ENCODE measurements at regions not wholly inside any gene's neighbourhood (a gene's known extent, or its start where the extent isn't known, plus 50 kb on each side); places are given as distances from the start of the nearest gene placed in this dataset.

DNA sequence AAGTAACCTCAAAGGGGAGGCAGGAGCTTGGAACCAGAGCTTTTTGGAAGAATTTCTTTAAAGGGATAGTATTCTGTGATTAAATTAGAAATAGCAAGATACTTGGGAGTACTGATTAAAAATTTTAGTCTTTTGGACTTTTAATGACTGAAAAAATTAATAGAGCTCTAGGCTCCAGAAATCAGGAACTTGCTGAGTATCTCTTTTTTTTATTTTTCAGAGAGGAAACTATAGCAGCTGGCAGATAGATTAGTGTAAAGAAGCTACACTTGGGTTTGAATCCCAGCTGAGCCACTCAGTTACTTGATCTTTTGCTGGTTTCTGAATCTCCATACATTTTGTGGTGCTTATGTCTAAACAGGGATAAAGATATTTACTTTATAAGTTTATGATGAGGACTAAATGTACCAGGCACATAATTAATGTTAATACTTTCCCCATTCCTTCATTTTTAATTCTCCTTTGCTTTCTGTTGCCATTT, 94.2 kb upstream of the TNC start:
- no peak overlapping the region for H3K9ac ChIP-seq (ENCODE audit: low read length)
- H4K20me1 ChIP-seq (ENCODE audit: insufficient read depth, low read depth, low read length) = no peaks in the 10 kb centered on the region
- peak overlapping the region; percentile 15; the same call in 1 of the 2 replicates for H2AFZ ChIP-seq (ENCODE audit: low read length)
- peaks cover 21% of the 10 kb centered on the region for H3K4me1 ChIP-seq (ENCODE audit: low read length)
- no peaks in the 10 kb centered on the region for H3K79me2 ChIP-seq (ENCODE audit: low read length)
- no peaks in the 10 kb centered on the region for H3K27me3 ChIP-seq (ENCODE audit: low read length)
- no peak overlapping the region for H3K4me3 ChIP-seq (ENCODE audit: low read length)
- no peak for DNase-seq
- peak overlapping the region; percentile 13 for H3K4me2 ChIP-seq (ENCODE audit: low read depth, low read length, poor library complexity, severe bottlenecking)
- no peaks in the 10 kb centered on the region for H3K9me2 ChIP-seq (replicated peaks; ENCODE audit: insufficient read depth, low read length)
- no peaks in the 10 kb centered on the region for H3K36me3 ChIP-seq (ENCODE audit: insufficient read depth, low read length)
- H3K27ac ChIP-seq (ENCODE audit: low read length) = no peak overlapping the region
- no peaks in the 10 kb centered on the region for H3K9me3 ChIP-seq (ENCODE audit: low read length)

DNA sequence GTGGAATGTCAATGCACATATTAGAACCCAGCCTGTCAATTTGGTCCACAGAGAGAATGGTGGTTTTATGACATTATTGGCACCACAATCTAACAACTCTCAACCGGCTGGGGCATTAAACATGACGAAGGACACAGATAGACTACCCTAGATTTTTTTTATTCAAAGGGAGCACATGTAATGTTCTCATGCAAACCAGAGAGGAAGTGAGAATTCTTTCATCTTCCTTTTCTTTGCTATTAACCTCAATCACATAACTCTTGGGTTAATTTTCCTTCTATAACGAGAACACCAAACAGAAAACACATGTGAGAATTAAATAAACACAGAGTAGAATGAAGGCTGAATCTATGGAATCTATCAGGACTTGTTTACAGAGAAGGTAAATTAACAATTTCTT, 94.9 kb upstream of the TNC start:
- Histone ChIP-seq H3K4me1 (ENCODE audit: low read length) (peaks cover 21% of the 10 kb centered on the region), H3K9ac (ENCODE audit: low read length) (no peak overlapping the region), H4K20me1 (ENCODE audit: insufficient read depth, low read depth, low read length) (no peaks in the 10 kb centered on the region), H3K27me3 (ENCODE audit: low read length) (no peaks in the 10 kb centered on the region), H3K4me3 (ENCODE audit: low read length) (no peak overlapping the region), H3K9me2 (replicated peaks; ENCODE audit: insufficient read depth, low read length) (no peaks in the 10 kb centered on the region), H3K9me3 (ENCODE audit: low read length) (no peaks in the 10 kb centered on the region), H3K79me2 (ENCODE audit: low read length) (no peaks in the 10 kb centered on the region), H3K27ac (ENCODE audit: low read length) (no peak overlapping the region), H3K4me2 (ENCODE audit: low read depth, low read length, poor library complexity, severe bottlenecking) (peak overlapping the region; percentile 13), H3K36me3 (ENCODE audit: insufficient read depth, low read length) (no peaks in the 10 kb centered on the region), H2AFZ (ENCODE audit: low read length) (peak overlapping the region; percentile 15; the same call in 1 of the 2 replicates)
- peak; percentile 62 for DNase-seq

DNA sequence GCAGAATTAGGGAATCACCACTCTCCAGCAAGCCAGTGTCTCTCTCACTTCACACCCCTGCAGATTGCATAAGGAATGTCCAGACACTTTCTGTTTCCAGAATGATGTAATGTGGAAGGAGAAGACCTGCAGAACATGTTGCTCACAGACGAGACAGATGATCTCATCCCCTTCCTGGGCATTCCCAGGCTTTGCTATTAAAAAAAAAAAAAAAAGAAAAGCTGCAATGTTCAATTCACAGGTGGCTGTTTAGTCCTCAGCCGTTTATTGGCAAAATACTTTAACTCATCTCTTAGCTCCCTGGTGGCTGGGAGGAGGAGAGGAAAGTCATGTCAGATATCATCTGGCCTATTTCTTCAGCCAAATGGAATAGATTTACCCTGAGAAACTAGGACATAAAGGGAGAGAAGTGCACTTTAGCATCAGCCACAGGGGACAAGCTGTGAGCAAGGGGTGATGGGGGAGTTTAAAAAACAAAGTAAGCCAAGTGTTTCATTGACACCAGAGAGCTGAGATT, 95.9 kb upstream of the TNC start:
- no peak overlapping the region for H2AFZ ChIP-seq (ENCODE audit: low read length)
- H3K9ac ChIP-seq (ENCODE audit: low read length) = no peak overlapping the region
- no peaks in the 10 kb centered on the region for H3K9me2 ChIP-seq (replicated peaks; ENCODE audit: insufficient read depth, low read length)
- H3K27me3 ChIP-seq (ENCODE audit: low read length) = no peaks in the 10 kb centered on the region
- no peak for DNase-seq
- H3K4me1 ChIP-seq (ENCODE audit: low read length) = peaks cover 21% of the 10 kb centered on the region
- no peak overlapping the region for H3K4me2 ChIP-seq (ENCODE audit: low read depth, low read length, poor library complexity, severe bottlenecking)
- no peaks in the 10 kb centered on the region for H3K36me3 ChIP-seq (ENCODE audit: insufficient read depth, low read length)
- H4K20me1 ChIP-seq (ENCODE audit: insufficient read depth, low read depth, low read length) = no peaks in the 10 kb centered on the region
- H3K9me3 ChIP-seq (ENCODE audit: low read length) = no peaks in the 10 kb centered on the region
- no peaks in the 10 kb centered on the region for H3K79me2 ChIP-seq (ENCODE audit: low read length)
- H3K4me3 ChIP-seq (ENCODE audit: low read length) = no peak overlapping the region
- H3K27ac ChIP-seq (ENCODE audit: low read length) = no peak overlapping the region

DNA sequence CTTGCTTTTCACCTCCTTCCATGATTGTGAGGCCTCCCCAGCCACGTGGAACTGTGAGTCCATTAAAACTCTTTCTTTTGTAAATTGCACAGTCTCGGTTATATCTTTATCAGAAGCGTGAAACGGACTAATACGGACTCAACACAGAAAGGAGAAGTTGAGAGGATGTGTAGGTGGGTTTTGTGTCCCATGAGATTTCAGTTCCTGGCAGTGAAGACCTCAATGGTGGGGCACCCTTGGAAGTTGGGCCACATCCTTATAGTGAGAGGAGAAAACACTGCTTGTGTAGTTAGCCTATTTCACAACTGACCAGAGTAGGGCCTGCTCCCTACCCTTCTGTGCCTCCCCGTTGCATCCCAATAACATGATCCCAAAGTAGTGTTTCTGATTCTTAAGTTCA, 98.9 kb upstream of the TNC start:
- Histone ChIP-seq H3K9me3 (ENCODE audit: low read length) (no peaks in the 10 kb centered on the region), H4K20me1 (ENCODE audit: insufficient read depth, low read depth, low read length) (no peaks in the 10 kb centered on the region), H3K4me1 (ENCODE audit: low read length) (peaks cover 17% of the 10 kb centered on the region), H3K4me3 (ENCODE audit: low read length) (no peak overlapping the region), H3K27me3 (ENCODE audit: low read length) (no peaks in the 10 kb centered on the region), H3K79me2 (ENCODE audit: low read length) (no peaks in the 10 kb centered on the region), H3K9me2 (replicated peaks; ENCODE audit: insufficient read depth, low read length) (no peaks in the 10 kb centered on the region), H3K9ac (ENCODE audit: low read length) (no peak overlapping the region), H3K4me2 (ENCODE audit: low read depth, low read length, poor library complexity, severe bottlenecking) (no peak overlapping the region), H2AFZ (ENCODE audit: low read length) (no peak overlapping the region), H3K27ac (ENCODE audit: low read length) (no peak overlapping the region), H3K36me3 (ENCODE audit: insufficient read depth, low read length) (no peaks in the 10 kb centered on the region)
- DNase-seq = no peak

- H3K9me3 ChIP-seq (ENCODE audit: low read length) = no peaks in the 10 kb centered on the region
- H3K9me2 ChIP-seq (replicated peaks; ENCODE audit: insufficient read depth, low read length) = no peaks in the 10 kb centered on the region
- no peak overlapping the region for H3K4me3 ChIP-seq (ENCODE audit: low read length)
- H3K79me2 ChIP-seq (ENCODE audit: low read length) = no peaks in the 10 kb centered on the region
- no peaks in the 10 kb centered on the region for H4K20me1 ChIP-seq (ENCODE audit: insufficient read depth, low read depth, low read length)
- H3K36me3 ChIP-seq (ENCODE audit: insufficient read depth, low read length) = no peaks in the 10 kb centered on the region
- H3K27ac ChIP-seq (ENCODE audit: low read length) = no peak overlapping the region
- DNase-seq = no peak
- no peak overlapping the region for H3K9ac ChIP-seq (ENCODE audit: low read length)
- no peaks in the 10 kb centered on the region for H3K4me1 ChIP-seq (ENCODE audit: low read length)
- H3K27me3 ChIP-seq (ENCODE audit: low read length) = no peaks in the 10 kb centered on the region
- no peak overlapping the region for H3K4me2 ChIP-seq (ENCODE audit: low read depth, low read length, poor library complexity, severe bottlenecking)
- no peak overlapping the region for H2AFZ ChIP-seq (ENCODE audit: low read length)
These were observed 102.5 kb upstream of the TNC start for GRCh38 chr9:115220319-115221005.

DNA sequence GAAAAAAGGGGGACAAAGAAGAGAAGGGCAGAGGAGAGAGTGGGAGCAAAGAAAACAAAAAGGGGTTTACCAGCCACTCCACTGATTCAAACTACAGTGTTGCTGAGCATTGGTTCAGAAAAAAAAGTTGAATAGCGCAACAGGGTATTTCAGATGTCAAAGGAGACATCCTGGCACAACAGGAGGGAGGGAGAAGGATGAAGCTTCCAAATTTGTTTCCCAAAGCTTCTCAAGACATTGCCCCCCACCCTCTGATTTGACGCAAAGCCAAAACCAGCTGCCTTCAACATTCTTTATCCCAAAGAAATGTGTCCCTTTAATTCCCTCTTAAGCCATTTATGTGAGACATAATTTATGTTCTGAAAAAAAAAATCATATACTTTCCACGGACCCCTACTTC, 105.5 kb upstream of the TNC start:
- no peaks in the 10 kb centered on the region for H3K36me3 ChIP-seq (ENCODE audit: insufficient read depth, low read length)
- H4K20me1 ChIP-seq (ENCODE audit: insufficient read depth, low read depth, low read length) = no peaks in the 10 kb centered on the region
- H3K9me3 ChIP-seq (ENCODE audit: low read length) = no peaks in the 10 kb centered on the region
- H3K27me3 ChIP-seq (ENCODE audit: low read length) = no peaks in the 10 kb centered on the region
- H3K4me3 ChIP-seq (ENCODE audit: low read length) = no peak overlapping the region
- H3K9me2 ChIP-seq (replicated peaks; ENCODE audit: insufficient read depth, low read length) = no peaks in the 10 kb centered on the region
- no peak overlapping the region for H3K27ac ChIP-seq (ENCODE audit: low read length)
- DNase-seq = no peak
- no peaks in the 10 kb centered on the region for H3K79me2 ChIP-seq (ENCODE audit: low read length)
- H3K4me2 ChIP-seq (ENCODE audit: low read depth, low read length, poor library complexity, severe bottlenecking) = no peak overlapping the region
- H3K9ac ChIP-seq (ENCODE audit: low read length) = no peak overlapping the region
- H3K4me1 ChIP-seq (ENCODE audit: low read length) = no peaks in the 10 kb centered on the region
- no peak overlapping the region for H2AFZ ChIP-seq (ENCODE audit: low read length)

GRCh38 chr9:115225459-115226116, 107.6 kb upstream of the TNC start:
- Histone ChIP-seq H3K9ac (ENCODE audit: low read length) (no peak overlapping the region), H3K27me3 (ENCODE audit: low read length) (no peaks in the 10 kb centered on the region), H3K4me2 (ENCODE audit: low read depth, low read length, poor library complexity, severe bottlenecking) (no peak overlapping the region), H4K20me1 (ENCODE audit: insufficient read depth, low read depth, low read length) (no peaks in the 10 kb centered on the region), H3K36me3 (ENCODE audit: insufficient read depth, low read length) (no peaks in the 10 kb centered on the region), H3K9me2 (replicated peaks; ENCODE audit: insufficient read depth, low read length) (no peaks in the 10 kb centered on the region), H3K27ac (ENCODE audit: low read length) (no peak overlapping the region), H2AFZ (ENCODE audit: low read length) (no peak overlapping the region), H3K4me3 (ENCODE audit: low read length) (no peak overlapping the region), H3K4me1 (ENCODE audit: low read length) (no peaks in the 10 kb centered on the region), H3K9me3 (ENCODE audit: low read length) (no peaks in the 10 kb centered on the region), H3K79me2 (ENCODE audit: low read length) (no peaks in the 10 kb centered on the region)
- no peak for DNase-seq

- no peak overlapping the region for H3K4me3 ChIP-seq (ENCODE audit: low read length)
- DNase-seq = no peak
- no peaks in the 10 kb centered on the region for H3K36me3 ChIP-seq (ENCODE audit: insufficient read depth, low read length)
- no peaks in the 10 kb centered on the region for H3K9me3 ChIP-seq (ENCODE audit: low read length)
- H3K79me2 ChIP-seq (ENCODE audit: low read length) = no peaks in the 10 kb centered on the region
- no peaks in the 10 kb centered on the region for H3K27me3 ChIP-seq (ENCODE audit: low read length)
- no peaks in the 10 kb centered on the region for H4K20me1 ChIP-seq (ENCODE audit: insufficient read depth, low read depth, low read length)
- H3K9ac ChIP-seq (ENCODE audit: low read length) = no peak overlapping the region
- H3K27ac ChIP-seq (ENCODE audit: low read length) = no peak overlapping the region
- H3K9me2 ChIP-seq (replicated peaks; ENCODE audit: insufficient read depth, low read length) = no peaks in the 10 kb centered on the region
- no peak overlapping the region for H2AFZ ChIP-seq (ENCODE audit: low read length)
- no peaks in the 10 kb centered on the region for H3K4me1 ChIP-seq (ENCODE audit: low read length)
- no peak overlapping the region for H3K4me2 ChIP-seq (ENCODE audit: low read depth, low read length, poor library complexity, severe bottlenecking)
These were observed 108.2 kb upstream of the TNC start for GRCh38 chr9:115226152-115226551.

Measured in Karpas-422 (cell line).